Keratinocyte (primary cell): ENCODE measurements at regions not wholly inside any gene's neighbourhood (a gene's known extent, or its start where the extent isn't known, plus 50 kb on each side); places are given as distances from the start of the nearest gene placed in this dataset.
"Not testable (repeated sequence)": the region's sequence is repeated elsewhere in the genome, so short reads cannot be mapped to it uniquely, and the experiment has no call there.

Source experiments
- DNase-seq: peaks from one replicate; pipeline ENCODE4 v3.0.0-alpha.2; 2011; ENCODE audit warnings: low read depth, missing footprints, low spot score
- FAIRE-seq: peaks from 2 replicates; lab custom pipeline; 2011; peaks lifted over from hg19 to GRCh38; lab: Jason Lieb, UNC
- H2AFZ ChIP-seq: 2 replicates; pipeline ENCODE4 v1.6.0; 2012; ENCODE audit warnings: low read length, control low read depth, inconsistent platforms; ENCODE audit not compliant: control insufficient read depth
- H3K27ac ChIP-seq: 2 replicates; pipeline ENCODE4 v1.5.1; 2011; ENCODE audit warnings: low read length; ENCODE audit not compliant: control insufficient read depth, insufficient read depth
- H3K27me3 ChIP-seq: 3 replicates; pipeline ENCODE4 v1.6.0; 2011; ENCODE audit warnings: low read length; ENCODE audit not compliant: control insufficient read depth, insufficient read depth; ENCODE audit errors: extremely low read depth
- H3K36me3 ChIP-seq, 2 experiments: 2 replicates in 1 of 2; 3 replicates in 1 of 2; pipeline ENCODE4 v1.5.1; 2011; ENCODE audit warnings: low read length in 2 of 2, mild to moderate bottlenecking in 1 of 2; ENCODE audit not compliant: control insufficient read depth in 2 of 2, insufficient read depth in 2 of 2; ENCODE audit errors: extremely low read depth in 1 of 2
- H3K4me1 ChIP-seq: 3 replicates; pipeline ENCODE4 v1.5.1; 2011; ENCODE audit warnings: low read length; ENCODE audit not compliant: control insufficient read depth, insufficient read depth; ENCODE audit errors: extremely low read depth
- H3K4me2 ChIP-seq: 3 replicates; pipeline ENCODE4 v1.6.0; 2011; ENCODE audit warnings: low read depth, low read length; ENCODE audit not compliant: control insufficient read depth, insufficient read depth; ENCODE audit errors: extremely low read depth
- H3K4me3 ChIP-seq, 3 experiments: fragments of 200-600 bp in 1 of 3; sonication (generic) in 1 of 3; 2 replicates in 2 of 3; 3 replicates in 1 of 3; pipeline ENCODE4 v1.5.1; 2011 to 2016; ENCODE audit warnings: low read length in 3 of 3, mild to moderate bottlenecking in 3 of 3, control low read depth in 2 of 3, inconsistent platforms in 1 of 3, low read depth in 1 of 3, mixed read lengths in 1 of 3, mixed run types in 1 of 3, moderate library complexity in 1 of 3; ENCODE audit not compliant: control insufficient read depth in 2 of 3, insufficient read depth in 2 of 3; ENCODE audit errors: extremely low read depth in 1 of 3
- H3K79me2 ChIP-seq: 2 replicates; pipeline ENCODE4 v1.6.0; 2012; ENCODE audit warnings: low read length; ENCODE audit not compliant: control insufficient read depth, insufficient read depth
- H3K9ac ChIP-seq: 3 replicates; pipeline ENCODE4 v1.6.0; 2011; ENCODE audit warnings: low read length; ENCODE audit not compliant: control insufficient read depth, insufficient read depth; ENCODE audit errors: extremely low read depth
- H3K9me1 ChIP-seq: 3 replicates; pipeline ENCODE4 v1.6.0; 2011; ENCODE audit warnings: low read length; ENCODE audit not compliant: control insufficient read depth, insufficient read depth; ENCODE audit errors: extremely low read depth
- H3K9me3 ChIP-seq: 2 replicates; pipeline ENCODE4 v1.5.1; 2012; ENCODE audit warnings: low read depth, low read length; ENCODE audit not compliant: control insufficient read depth
- H4K20me1 ChIP-seq: 3 replicates; pipeline ENCODE4 v1.6.0; 2011; ENCODE audit warnings: low read length; ENCODE audit not compliant: control insufficient read depth, insufficient read depth; ENCODE audit errors: extremely low read depth
- EZH2 ChIP-seq: IDR thresholded peaks from one replicate; pipeline ENCODE4 v1.6.1; 2012; ENCODE audit warnings: inconsistent platforms, mild to moderate bottlenecking, low read length, moderate library complexity
- dilution Hi-C: fragments of 300-500 bp; cut with MboI; formaldehyde crosslinking; loops from one replicate; pipeline ENCODE4 v1.7.0; 2020; ENCODE audit warnings: low sequenced_read_pairs; ENCODE audit not compliant: extremely low pct_ligation_motif_present
- TF ChIP-seq, protein P1 (sequence below), 3 experiments: IDR thresholded peaks in 1 of 3; conservative IDR thresholded peaks in 1 of 3; optimal IDR thresholded peaks in 1 of 3; 2 replicates in 2 of 3; 3 replicates in 1 of 3; pipeline versions ENCODE3 to v1.5.1; 2011; ENCODE audit warnings: low read length in 3 of 3, mild to moderate bottlenecking in 3 of 3, moderate library complexity in 2 of 3, control low read depth in 1 of 3, inconsistent platforms in 1 of 3; ENCODE audit not compliant: insufficient read depth in 2 of 3; ENCODE audit errors: extremely low read depth in 1 of 3

DNA sequence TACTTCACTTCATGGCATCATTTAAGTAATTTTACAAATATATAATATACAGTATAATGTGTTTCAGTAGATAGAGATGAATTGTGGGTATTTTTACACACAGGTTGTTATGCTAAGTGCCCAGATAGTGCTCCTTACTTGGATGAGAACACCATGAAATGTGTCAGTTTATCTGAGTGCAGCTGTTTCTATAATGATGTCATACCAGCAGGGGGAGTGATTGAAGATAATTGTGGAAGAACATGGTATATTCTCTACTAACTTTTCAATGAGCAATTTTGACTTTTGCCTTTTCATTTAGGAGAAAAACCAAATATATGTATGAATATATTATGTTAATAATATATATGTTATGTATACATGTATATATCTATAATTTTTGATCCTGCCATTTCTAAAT lies 221.6 kb downstream of the LRRK2 start:
- Histone ChIP-seq H2AFZ (no peak overlapping the region), H3K9me1 (peaks cover 3% of the 10 kb centered on the region), H3K27ac (no peak overlapping the region), H3K79me2 (no peaks in the 10 kb centered on the region), H3K4me2 (no peak overlapping the region), H3K27me3 (no peaks in the 10 kb centered on the region), H3K9me3 (no peaks in the 10 kb centered on the region), H3K36me3 (no peaks in the 10 kb centered on the region), H3K4me3 (no peak overlapping the region), H3K9ac (no peak overlapping the region), H3K4me1 (no peaks in the 10 kb centered on the region), H4K20me1 (no peaks in the 10 kb centered on the region)
- peak; percentile 13 for DNase-seq
- TF ChIP-seq EZH2 = no peak
- TF ChIP-seq, protein P1, sequence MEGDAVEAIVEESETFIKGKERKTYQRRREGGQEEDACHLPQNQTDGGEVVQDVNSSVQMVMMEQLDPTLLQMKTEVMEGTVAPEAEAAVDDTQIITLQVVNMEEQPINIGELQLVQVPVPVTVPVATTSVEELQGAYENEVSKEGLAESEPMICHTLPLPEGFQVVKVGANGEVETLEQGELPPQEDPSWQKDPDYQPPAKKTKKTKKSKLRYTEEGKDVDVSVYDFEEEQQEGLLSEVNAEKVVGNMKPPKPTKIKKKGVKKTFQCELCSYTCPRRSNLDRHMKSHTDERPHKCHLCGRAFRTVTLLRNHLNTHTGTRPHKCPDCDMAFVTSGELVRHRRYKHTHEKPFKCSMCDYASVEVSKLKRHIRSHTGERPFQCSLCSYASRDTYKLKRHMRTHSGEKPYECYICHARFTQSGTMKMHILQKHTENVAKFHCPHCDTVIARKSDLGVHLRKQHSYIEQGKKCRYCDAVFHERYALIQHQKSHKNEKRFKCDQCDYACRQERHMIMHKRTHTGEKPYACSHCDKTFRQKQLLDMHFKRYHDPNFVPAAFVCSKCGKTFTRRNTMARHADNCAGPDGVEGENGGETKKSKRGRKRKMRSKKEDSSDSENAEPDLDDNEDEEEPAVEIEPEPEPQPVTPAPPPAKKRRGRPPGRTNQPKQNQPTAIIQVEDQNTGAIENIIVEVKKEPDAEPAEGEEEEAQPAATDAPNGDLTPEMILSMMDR (optimal IDR thresholded peaks at IDR 0.05 in 1 of 3, IDR thresholded peaks at IDR 0.05 in 1 of 3, conservative IDR thresholded peaks at IDR 0.05 in 1 of 3; ENCODE audit: extremely low read depth in 1 of 3, insufficient read depth in 2 of 3, low read length in 3 of 3) = peak in 2 of 3 experiments; percentile 47
- dilution Hi-C loops = no loop called here
- peak; percentile 29 for FAIRE-seq

GRCh38 chr12:40448523-40448922 lies 223.7 kb downstream of the LRRK2 start:
- FAIRE-seq, H3K36me3 ChIP-seq, H3K9me3 ChIP-seq, dilution Hi-C loops, H3K9ac ChIP-seq, H3K27ac ChIP-seq, H4K20me1 ChIP-seq, H3K9me1 ChIP-seq, H3K79me2 ChIP-seq, H3K4me3 ChIP-seq, DNase-seq, H2AFZ ChIP-seq, H3K27me3 ChIP-seq, H3K4me2 ChIP-seq, H3K4me1 ChIP-seq: not testable (repeated sequence)

DNA sequence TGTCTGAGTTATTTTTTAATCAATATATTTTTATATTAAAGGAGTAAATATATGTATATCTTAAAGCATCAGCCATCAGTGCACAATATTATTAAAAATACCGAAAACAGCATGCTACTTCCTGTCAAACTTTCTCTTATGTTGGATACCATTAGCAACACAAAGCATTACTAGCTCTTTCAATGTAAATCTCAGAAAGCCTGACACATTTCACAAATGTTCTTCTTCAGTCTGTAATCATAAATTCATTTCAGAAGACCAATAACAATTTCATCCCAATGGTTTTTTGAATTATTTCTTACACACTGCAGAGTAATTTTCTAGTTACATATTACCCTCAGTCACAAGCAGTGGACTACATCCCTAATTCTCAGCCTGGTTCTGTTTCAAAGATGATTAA lies 226.9 kb downstream of the LRRK2 start:
- H3K9ac ChIP-seq = no peak overlapping the region
- H3K36me3 ChIP-seq = no peaks in the 10 kb centered on the region
- no peak overlapping the region for H3K4me2 ChIP-seq
- H3K27ac ChIP-seq = no peak overlapping the region
- no peaks in the 10 kb centered on the region for H3K27me3 ChIP-seq
- dilution Hi-C loops = no loop called here
- no peaks in the 10 kb centered on the region for H3K4me1 ChIP-seq
- no peaks in the 10 kb centered on the region for H4K20me1 ChIP-seq
- no peak for DNase-seq
- no peaks in the 10 kb centered on the region for H3K9me1 ChIP-seq
- no peaks in the 10 kb centered on the region for H3K9me3 ChIP-seq
- no peak for TF ChIP-seq EZH2
- TF ChIP-seq, protein P1 (optimal IDR thresholded peaks at IDR 0.05 in 1 of 3, IDR thresholded peaks at IDR 0.05 in 1 of 3, conservative IDR thresholded peaks at IDR 0.05 in 1 of 3; ENCODE audit: extremely low read depth in 1 of 3, insufficient read depth in 2 of 3, low read length in 3 of 3) = no peak
- H2AFZ ChIP-seq = no peak overlapping the region
- no peak overlapping the region for H3K4me3 ChIP-seq
- no peaks in the 10 kb centered on the region for H3K79me2 ChIP-seq
- FAIRE-seq = no peak
